22Rv1 (cell line): ENCODE measurements at regions not wholly inside any gene's neighbourhood (a gene's known extent, or its start where the extent isn't known, plus 50 kb on each side); places are given as distances from the start of the nearest gene placed in this dataset.

Source experiments
- H3K27ac ChIP-seq: fragments of 450-650 bp; 2 replicates; pipeline ENCODE4 v1.5.1; 2017
- ZFX ChIP-seq: fragments of 450-650 bp; IDR thresholded peaks from 2 replicates; pipeline ENCODE4 v1.6.1; 2017; ENCODE audit warnings: antibody characterized with exemption, borderline replicate concordance
- TF ChIP-seq, protein P1 (sequence below): fragments of 450-650 bp; IDR thresholded peaks from 2 replicates; pipeline ENCODE4 v1.5.1; 2017; ENCODE audit warnings: mild to moderate bottlenecking

DNA sequence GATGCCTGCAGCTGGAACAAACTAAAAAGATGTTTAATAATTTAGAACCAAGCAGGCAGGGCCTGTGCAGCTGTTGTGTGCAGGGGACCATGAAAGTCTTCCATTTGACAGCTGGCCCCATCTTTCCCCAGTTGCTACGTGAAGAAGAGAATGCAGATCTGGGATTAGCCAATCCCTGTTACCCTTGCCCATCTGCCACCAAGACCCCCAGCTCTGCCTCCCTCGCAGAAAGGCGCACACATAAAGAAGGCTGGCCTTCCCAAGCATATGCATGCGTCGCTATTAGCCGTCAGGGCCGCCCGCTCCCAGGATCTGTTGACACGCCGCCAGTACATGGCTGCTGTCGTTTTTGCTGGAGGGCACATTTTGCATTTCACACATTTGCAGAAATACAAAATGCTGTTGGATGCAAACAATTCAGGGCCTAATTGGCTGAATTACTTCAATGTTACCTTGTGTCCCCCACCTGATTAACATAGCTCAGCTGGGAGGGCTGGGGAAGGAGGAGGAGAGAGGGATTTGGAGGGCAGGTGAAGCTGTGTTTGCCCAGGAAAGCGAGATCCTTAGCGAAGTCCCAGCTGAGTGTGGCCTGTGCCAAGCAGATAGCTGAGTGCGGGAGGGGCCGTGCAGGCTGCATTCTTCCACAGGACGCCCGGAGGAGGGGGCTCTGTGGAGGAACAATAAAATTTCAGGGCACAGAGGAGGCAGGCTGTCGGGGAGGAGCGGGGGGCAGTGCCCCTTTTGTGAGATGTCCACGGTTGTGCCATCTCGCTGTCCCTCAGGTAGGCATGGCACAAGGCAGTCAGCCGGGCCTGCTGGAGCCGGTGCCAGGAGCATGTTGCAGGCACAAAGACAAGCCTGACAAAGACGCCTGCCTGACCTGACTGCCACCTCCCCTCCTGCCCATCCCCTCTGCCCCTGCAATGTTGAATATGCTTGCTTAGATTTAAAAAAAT, 443.0 kb upstream of the MKI67 start:
- TF ChIP-seq, protein P1, sequence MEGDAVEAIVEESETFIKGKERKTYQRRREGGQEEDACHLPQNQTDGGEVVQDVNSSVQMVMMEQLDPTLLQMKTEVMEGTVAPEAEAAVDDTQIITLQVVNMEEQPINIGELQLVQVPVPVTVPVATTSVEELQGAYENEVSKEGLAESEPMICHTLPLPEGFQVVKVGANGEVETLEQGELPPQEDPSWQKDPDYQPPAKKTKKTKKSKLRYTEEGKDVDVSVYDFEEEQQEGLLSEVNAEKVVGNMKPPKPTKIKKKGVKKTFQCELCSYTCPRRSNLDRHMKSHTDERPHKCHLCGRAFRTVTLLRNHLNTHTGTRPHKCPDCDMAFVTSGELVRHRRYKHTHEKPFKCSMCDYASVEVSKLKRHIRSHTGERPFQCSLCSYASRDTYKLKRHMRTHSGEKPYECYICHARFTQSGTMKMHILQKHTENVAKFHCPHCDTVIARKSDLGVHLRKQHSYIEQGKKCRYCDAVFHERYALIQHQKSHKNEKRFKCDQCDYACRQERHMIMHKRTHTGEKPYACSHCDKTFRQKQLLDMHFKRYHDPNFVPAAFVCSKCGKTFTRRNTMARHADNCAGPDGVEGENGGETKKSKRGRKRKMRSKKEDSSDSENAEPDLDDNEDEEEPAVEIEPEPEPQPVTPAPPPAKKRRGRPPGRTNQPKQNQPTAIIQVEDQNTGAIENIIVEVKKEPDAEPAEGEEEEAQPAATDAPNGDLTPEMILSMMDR: no peak
- no peak for TF ChIP-seq ZFX
- no peak overlapping the region for H3K27ac ChIP-seq

DNA sequence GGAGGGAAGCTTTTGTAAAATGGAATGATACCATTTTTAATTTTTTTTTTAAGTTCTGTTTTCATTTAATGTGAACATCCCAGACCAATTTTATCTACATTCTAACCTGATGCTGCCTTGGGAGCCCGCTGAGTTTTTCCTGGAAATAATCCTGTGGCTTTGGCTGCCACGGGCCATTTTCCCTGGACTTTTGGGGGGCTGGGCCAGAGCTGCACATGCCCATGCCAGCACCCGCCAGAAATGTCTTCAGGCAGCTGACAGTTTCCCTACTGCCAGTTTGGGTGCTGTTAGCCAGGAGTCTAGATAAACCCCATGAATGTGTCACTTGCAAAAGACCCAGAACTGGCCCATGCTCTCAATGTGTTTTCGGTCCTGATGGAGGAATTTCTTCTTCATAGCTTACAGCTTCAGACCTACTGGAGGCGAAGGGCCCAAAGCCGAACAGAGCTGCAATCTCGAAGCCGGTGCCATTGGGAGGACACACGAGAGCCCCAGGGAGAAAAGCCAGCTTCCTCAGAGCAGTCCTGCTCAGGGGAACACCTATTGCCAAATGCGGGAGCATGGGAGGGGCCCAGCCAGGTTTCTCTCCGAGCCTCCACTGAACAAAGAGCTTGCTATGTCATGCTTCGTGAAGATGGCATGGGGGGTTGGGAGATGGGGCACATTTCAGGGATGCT, 444.2 kb upstream of the MKI67 start:
- no peak overlapping the region for H3K27ac ChIP-seq
- TF ChIP-seq, protein P1: no peak
- no peak for TF ChIP-seq ZFX

GRCh38 chr10:128571071-128571470, 444.8 kb upstream of the MKI67 start:
- no peak overlapping the region for H3K27ac ChIP-seq
- TF ChIP-seq, protein P1: no peak
- no peak for TF ChIP-seq ZFX

- H3K27ac ChIP-seq: no peak overlapping the region
- TF ChIP-seq ZFX: no peak
- TF ChIP-seq, protein P1: no peak
These were observed 445.5 kb upstream of the MKI67 start for GRCh38 chr10:128571745-128572144.

- TF ChIP-seq, protein P1: no peak
- no peak for TF ChIP-seq ZFX
These were observed 446.5 kb upstream of the MKI67 start for GRCh38 chr10:128572696-128573095.

DNA sequence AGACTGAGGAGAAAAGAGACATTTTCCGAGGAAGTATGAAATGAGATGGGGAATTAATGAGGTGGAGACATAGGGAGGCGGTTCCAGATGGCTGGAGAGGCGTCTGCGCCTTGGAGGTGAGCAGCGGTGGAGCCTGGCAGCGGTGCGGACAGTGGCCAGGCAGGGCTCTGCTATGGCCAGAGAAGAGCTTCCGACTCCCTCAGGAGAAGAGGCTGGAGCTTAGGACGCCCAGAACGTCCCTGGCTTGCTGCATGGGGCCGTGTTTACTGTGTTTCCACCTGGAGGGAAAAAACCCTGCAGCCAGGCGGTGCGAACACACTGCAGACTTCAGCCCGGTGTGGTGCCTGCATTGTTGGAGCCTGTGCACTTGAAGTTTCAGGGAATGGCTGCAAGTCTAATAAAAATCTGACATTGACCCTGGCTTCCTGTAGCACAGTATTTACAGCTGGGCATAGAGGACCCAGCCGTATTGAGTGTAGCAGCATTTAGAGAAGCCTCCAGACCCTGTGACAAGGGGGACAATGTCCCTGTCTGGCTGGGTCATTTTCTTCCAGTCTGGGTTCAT, 447.1 kb upstream of the MKI67 start:
- no peak overlapping the region for H3K27ac ChIP-seq
- TF ChIP-seq, protein P1: no peak
- no peak for TF ChIP-seq ZFX

More at GRCh38 chr10:128572696-128573095, 446.5 kb upstream of the MKI67 start:
- H3K27ac ChIP-seq: no peak overlapping the region

DNA sequence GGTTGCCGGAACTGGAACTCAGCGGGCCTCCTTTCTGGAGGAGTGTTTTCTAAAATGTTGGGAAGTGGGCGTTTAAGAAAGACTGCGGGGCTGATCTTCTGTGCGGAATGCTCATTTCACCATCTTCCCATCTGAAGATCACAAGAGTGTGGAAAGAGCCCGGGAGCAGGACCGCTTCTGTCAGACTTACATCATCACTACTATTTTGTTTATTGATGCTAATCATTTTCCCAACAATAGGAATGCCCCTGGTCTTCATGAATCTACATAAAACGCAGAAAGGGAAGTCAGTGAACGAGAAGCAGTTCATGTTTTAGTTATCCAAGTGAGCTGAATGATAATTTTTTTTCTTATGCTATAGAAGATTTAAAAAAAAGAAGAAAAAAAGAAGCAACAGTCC, 447.8 kb upstream of the MKI67 start:
- H3K27ac ChIP-seq: no peak overlapping the region
- no peak for TF ChIP-seq ZFX
- TF ChIP-seq, protein P1: no peak
